Panc1 (cell line): ENCODE measurements at regions not wholly inside any gene's neighbourhood (a gene's known extent, or its start where the extent isn't known, plus 50 kb on each side); places are given as distances from the start of the nearest gene placed in this dataset.

Experiments
- CTCF ChIP-seq: fragments of 450-650 bp; IDR thresholded peaks from 2 replicates; pipeline ENCODE4 v1.5.1; 2017; ENCODE audit warnings: mild to moderate bottlenecking
- POLR2AphosphoS5 ChIP-seq: IDR thresholded peaks from 2 replicates; pipeline ENCODE4 v1.6.1; 2012; ENCODE audit warnings: mild to moderate bottlenecking, low read depth, low read length, moderate library complexity
- TCF7L2 ChIP-seq: IDR thresholded peaks from 2 replicates; pipeline ENCODE4 v1.6.1; 2011; ENCODE audit warnings: mild to moderate bottlenecking, low read depth, low read length, inconsistent platforms
- TF ChIP-seq, protein P1 (sequence below), 2 experiments: IDR thresholded peaks; 2 replicates each; pipeline ENCODE4 v1.6.1; 2011 to 2012; ENCODE audit warnings: low read depth in 2 of 2, control low read depth in 1 of 2, low read length in 1 of 2, mild to moderate bottlenecking in 1 of 2, moderate library complexity in 1 of 2; ENCODE audit not compliant: insufficient read depth in 1 of 2

DNA sequence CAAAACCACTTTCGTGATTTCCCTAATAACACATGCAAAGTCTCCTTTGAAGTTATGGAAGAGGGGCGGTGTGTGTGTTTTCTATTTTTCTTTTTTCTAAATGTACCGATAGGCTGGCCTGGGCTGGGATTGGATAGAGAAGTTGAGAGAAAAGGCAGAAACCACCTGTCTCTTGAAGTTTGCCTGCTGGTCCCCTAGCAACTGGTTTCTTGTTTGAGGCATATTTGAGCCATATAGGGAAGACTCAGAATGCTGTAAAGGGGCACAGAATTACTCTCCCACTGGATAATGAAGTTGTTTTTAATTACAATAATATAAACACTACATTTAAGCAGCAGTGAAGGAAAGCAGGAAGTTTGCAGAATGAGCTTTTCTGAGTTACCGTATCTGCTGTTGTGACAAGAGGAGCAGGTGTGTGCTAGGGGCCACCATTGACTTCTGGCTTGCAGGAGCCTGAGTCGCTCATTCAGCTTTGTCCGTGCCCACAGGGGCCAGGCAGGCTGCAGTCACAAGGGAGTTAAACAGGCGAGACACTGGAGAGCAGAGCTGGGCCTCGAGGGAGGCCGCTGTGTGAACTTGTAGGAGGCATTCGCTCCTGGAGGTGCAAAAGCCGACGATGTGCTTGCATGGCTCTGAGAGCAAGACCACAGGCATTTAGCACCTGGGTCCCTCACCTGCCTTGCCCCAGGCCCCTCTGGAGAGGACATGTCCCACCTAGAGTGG lies 173.8 kb upstream of the RGS6 start:
- TF ChIP-seq CTCF (no peak), TCF7L2 (no peak), POLR2AphosphoS5 (no peak)
- TF ChIP-seq, protein P1, sequence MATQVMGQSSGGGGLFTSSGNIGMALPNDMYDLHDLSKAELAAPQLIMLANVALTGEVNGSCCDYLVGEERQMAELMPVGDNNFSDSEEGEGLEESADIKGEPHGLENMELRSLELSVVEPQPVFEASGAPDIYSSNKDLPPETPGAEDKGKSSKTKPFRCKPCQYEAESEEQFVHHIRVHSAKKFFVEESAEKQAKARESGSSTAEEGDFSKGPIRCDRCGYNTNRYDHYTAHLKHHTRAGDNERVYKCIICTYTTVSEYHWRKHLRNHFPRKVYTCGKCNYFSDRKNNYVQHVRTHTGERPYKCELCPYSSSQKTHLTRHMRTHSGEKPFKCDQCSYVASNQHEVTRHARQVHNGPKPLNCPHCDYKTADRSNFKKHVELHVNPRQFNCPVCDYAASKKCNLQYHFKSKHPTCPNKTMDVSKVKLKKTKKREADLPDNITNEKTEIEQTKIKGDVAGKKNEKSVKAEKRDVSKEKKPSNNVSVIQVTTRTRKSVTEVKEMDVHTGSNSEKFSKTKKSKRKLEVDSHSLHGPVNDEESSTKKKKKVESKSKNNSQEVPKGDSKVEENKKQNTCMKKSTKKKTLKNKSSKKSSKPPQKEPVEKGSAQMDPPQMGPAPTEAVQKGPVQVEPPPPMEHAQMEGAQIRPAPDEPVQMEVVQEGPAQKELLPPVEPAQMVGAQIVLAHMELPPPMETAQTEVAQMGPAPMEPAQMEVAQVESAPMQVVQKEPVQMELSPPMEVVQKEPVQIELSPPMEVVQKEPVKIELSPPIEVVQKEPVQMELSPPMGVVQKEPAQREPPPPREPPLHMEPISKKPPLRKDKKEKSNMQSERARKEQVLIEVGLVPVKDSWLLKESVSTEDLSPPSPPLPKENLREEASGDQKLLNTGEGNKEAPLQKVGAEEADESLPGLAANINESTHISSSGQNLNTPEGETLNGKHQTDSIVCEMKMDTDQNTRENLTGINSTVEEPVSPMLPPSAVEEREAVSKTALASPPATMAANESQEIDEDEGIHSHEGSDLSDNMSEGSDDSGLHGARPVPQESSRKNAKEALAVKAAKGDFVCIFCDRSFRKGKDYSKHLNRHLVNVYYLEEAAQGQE (IDR thresholded peaks at IDR 0.05; ENCODE audit: insufficient read depth in 1 of 2, low read depth in 2 of 2, low read length in 1 of 2) = no peak
